Uterus (tissue), 3 donors: ENCODE measurements at regions not wholly inside any gene's neighbourhood (a gene's known extent, or its start where the extent isn't known, plus 50 kb on each side); places are given as distances from the start of the nearest gene placed in this dataset.
"Not testable (repeated sequence)": the region's sequence is repeated elsewhere in the genome, so short reads cannot be mapped to it uniquely, and the experiment has no call there.

Source experiments
- DNase-seq, 2 donors: peaks; one replicate each; pipeline ENCODE4 v3.0.0-alpha.2; 2019 to 2020
- H3K27ac ChIP-seq, 2 donors: fragments of 200-600 bp; sonication (generic); 1 replicate in 1 of 2; 2 replicates in 1 of 2; pipeline ENCODE4 v1.5.1; 2016 to 2018
- H3K27me3 ChIP-seq, 2 donors: fragments of 200-600 bp; sonication (generic); one replicate each; pipeline ENCODE4 v1.5.1; 2018 to 2019; ENCODE audit warnings: control low read depth in 1 of 2
- H3K36me3 ChIP-seq, 2 donors: fragments of 200-600 bp; sonication (generic); one replicate each; pipeline ENCODE4 v1.5.1; 2019; ENCODE audit warnings: control low read depth in 1 of 2
- H3K4me1 ChIP-seq, 2 donors: fragments of 200-600 bp; sonication (generic); one replicate each; pipeline ENCODE4 v1.5.1; 2018 to 2019; ENCODE audit warnings: control low read depth in 1 of 2
- H3K4me3 ChIP-seq, 2 donors: fragments of 200-600 bp; sonication (generic); 1 replicate in 1 of 2; 2 replicates in 1 of 2; pipeline ENCODE4 v1.5.1; 2018 to 2019; ENCODE audit warnings: mild to moderate bottlenecking in 1 of 2
- H3K9me3 ChIP-seq, 2 donors: fragments of 200-600 bp; sonication (generic); one replicate each; pipeline ENCODE4 v1.5.1; 2019; ENCODE audit warnings: control low read depth in 1 of 2
- CTCF ChIP-seq, 4 experiments: fragments of 200-600 bp in 2 of 4; fragments of 450-650 bp in 2 of 4; sonication (generic) in 2 of 4; IDR thresholded peaks; one replicate each; pipeline ENCODE4 v1.5.1; 2016 to 2019; ENCODE audit warnings: antibody characterized with exemption in 4 of 4, mild to moderate bottlenecking in 2 of 4, moderate library complexity in 1 of 4
- POLR2A ChIP-seq, 2 donors: fragments of 450-650 bp; IDR thresholded peaks; one replicate each; pipeline ENCODE4 v1.6.1; 2016; ENCODE audit warnings: antibody characterized with exemption in 2 of 2, mild to moderate bottlenecking in 1 of 2, moderate library complexity in 1 of 2
- intact Hi-C: fragments of 100-400 bp; cut with DNase I; formaldehyde crosslinking; loops from one replicate; pipeline ENCODE4 v1.15.1; 2023; ENCODE audit warnings: low total_unique reads
- donor health status: DM: yes; HTN: yes; CAD: no.

GRCh38 chr4:77525538-77525937 lies 80.1 kb upstream of the CXCL13 start:
- H3K36me3 ChIP-seq = no peaks in the 10 kb centered on the region
- intact Hi-C loops = no loop called here
- no peak for TF ChIP-seq POLR2A (IDR thresholded peaks at IDR 0.05)
- no peak for TF ChIP-seq CTCF (IDR thresholded peaks at IDR 0.05)
- no peak overlapping the region for H3K4me3 ChIP-seq
- no peaks in the 10 kb centered on the region for H3K4me1 ChIP-seq
- no peaks in the 10 kb centered on the region for H3K9me3 ChIP-seq
- H3K27me3 ChIP-seq = no peaks in the 10 kb centered on the region
- no peak for DNase-seq
- H3K27ac ChIP-seq = no peak overlapping the region

- H3K27me3 ChIP-seq, H3K4me3 ChIP-seq, H3K27ac ChIP-seq, H3K4me1 ChIP-seq, H3K9me3 ChIP-seq, H3K36me3 ChIP-seq, DNase-seq, intact Hi-C loops: not testable (repeated sequence)
Observed at GRCh38 chr4:77527900-77528299, 77.7 kb upstream of the CXCL13 start.

GRCh38 chr4:77538144-77538543 lies 67.5 kb upstream of the CXCL13 start:
- intact Hi-C loops = no loop called here
- Histone ChIP-seq H3K36me3 (no peaks in the 10 kb centered on the region), H3K27ac (no peak overlapping the region), H3K27me3 (no peaks in the 10 kb centered on the region), H3K4me1 (no peaks in the 10 kb centered on the region), H3K4me3 (no peak overlapping the region), H3K9me3 (no peaks in the 10 kb centered on the region)
- TF ChIP-seq POLR2A (IDR thresholded peaks at IDR 0.05) (no peak), CTCF (IDR thresholded peaks at IDR 0.05) (no peak)
- no peak for DNase-seq

- no peak overlapping the region for H3K4me3 ChIP-seq
- no peaks in the 10 kb centered on the region for H3K4me1 ChIP-seq
- H3K36me3 ChIP-seq = no peaks in the 10 kb centered on the region
- no peak overlapping the region for H3K27ac ChIP-seq
- intact Hi-C loops = no loop called here
- DNase-seq = no peak
- TF ChIP-seq CTCF (IDR thresholded peaks at IDR 0.05) (no peak), POLR2A (IDR thresholded peaks at IDR 0.05) (no peak)
- no peaks in the 10 kb centered on the region for H3K27me3 ChIP-seq
- no peaks in the 10 kb centered on the region for H3K9me3 ChIP-seq
Observed at GRCh38 chr4:77538574-77539157, 67.0 kb upstream of the CXCL13 start.
